Fibroblast of skin of abdomen (primary cell): ENCODE measurements at regions not wholly inside any gene's neighbourhood (a gene's known extent, or its start where the extent isn't known, plus 50 kb on each side); places are given as distances from the start of the nearest gene placed in this dataset.

Experiments used
- DNase-seq: peaks from one replicate; pipeline ENCODE4 v3.0.0-alpha.2; 2013

DNA sequence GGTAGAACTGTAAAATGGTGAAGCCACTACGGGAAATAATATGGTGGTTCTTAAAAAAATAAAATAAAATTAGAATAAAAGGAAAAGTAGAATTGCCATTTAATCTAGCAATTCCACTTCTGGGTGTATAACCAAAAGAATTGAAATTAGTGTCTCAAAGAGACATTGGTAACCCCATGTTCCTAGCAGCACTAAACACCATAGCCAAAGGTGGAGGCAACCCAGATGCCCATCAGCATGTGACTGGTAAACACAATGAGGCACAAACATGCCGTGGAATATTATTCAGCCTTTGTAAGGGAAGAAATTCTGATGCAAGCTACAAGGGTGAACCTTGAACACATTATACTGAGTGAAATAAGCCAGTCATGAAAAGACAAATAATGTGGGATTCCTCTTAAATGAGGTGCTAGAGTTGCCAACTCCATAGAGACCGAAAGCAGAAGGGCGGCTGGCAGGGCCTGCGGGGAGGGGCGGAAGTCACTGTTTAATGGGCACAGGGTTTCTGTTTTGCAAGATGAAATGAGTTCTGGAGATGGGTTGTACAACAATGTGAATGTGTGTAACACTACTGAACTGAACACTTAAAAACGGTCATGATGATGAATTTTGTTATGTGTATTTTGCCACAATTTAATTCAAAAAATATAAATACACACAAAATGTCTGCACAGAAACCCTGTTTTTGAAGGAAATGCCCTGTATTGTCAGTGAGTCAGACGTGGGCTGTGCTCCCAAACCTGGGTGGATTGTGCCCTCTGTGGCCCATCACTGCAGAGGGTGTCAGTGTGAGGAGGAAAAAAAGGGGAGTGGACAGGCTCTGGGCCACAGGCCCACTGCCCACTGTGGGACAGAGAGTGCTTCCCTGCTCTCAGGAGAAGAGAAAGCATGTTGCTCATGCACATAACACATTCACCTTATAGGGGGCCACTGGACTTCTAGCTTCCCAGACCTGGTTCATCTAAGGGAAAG lies 49.6 kb upstream of the CD93 start:
- no peak for DNase-seq
